Gastroesophageal sphincter (tissue), 4 donors: ENCODE measurements at regions not wholly inside any gene's neighbourhood (a gene's known extent, or its start where the extent isn't known, plus 50 kb on each side); places are given as distances from the start of the nearest gene placed in this dataset.

Source experiments
- ATAC-seq: fragments of 150-250 bp; one replicate; pipeline ENCODE4 v1.9.1; 2016; ENCODE audit warnings: mild to moderate bottlenecking, moderate library complexity
- H3K27ac ChIP-seq, 4 donors: fragments of 200-600 bp; sonication (generic) in 3 of 4; 1 replicate in 3 of 4; 2 replicates in 1 of 4; pipeline ENCODE4 v1.5.1; 2016 to 2019
- H3K27me3 ChIP-seq: fragments of 200-600 bp; sonication (generic); one replicate; pipeline ENCODE4 v1.5.1; 2019
- H3K36me3 ChIP-seq, 2 donors: fragments of 200-600 bp; sonication (generic); one replicate each; pipeline ENCODE4 v1.5.1; 2019; ENCODE audit warnings: control low read depth in 1 of 2
- H3K4me1 ChIP-seq, 3 donors: fragments of 200-600 bp; sonication (generic); 1 replicate in 2 of 3; 2 replicates in 1 of 3; pipeline ENCODE4 v1.5.1; 2016 to 2019; ENCODE audit warnings: control low read depth in 2 of 3
- H3K4me3 ChIP-seq, 2 donors: fragments of 200-600 bp; sonication (generic); one replicate each; pipeline ENCODE4 v1.5.1; 2019; ENCODE audit warnings: mild to moderate bottlenecking in 1 of 2, moderate library complexity in 1 of 2
- H3K9me3 ChIP-seq, 3 donors: fragments of 200-600 bp; sonication (generic); one replicate each; pipeline ENCODE4 v1.5.1; 2017 to 2019; ENCODE audit warnings: control low read depth in 2 of 3
- CTCF ChIP-seq, 4 experiments: fragments of 200-600 bp in 2 of 4; fragments of 450-650 bp in 2 of 4; sonication (generic) in 1 of 4; IDR thresholded peaks; one replicate each; pipeline ENCODE4 v1.5.1; 2017 to 2019; ENCODE audit warnings: antibody characterized with exemption in 4 of 4, mild to moderate bottlenecking in 2 of 4, moderate library complexity in 2 of 4
- EP300 ChIP-seq: sonication (generic); formaldehyde crosslinking; IDR thresholded peaks from one replicate; pipeline ENCODE4 v1.6.1; 2017; ENCODE audit warnings: antibody characterized with exemption, mild to moderate bottlenecking
- POLR2A ChIP-seq, 2 donors: fragments of 450-650 bp; IDR thresholded peaks; one replicate each; pipeline ENCODE4 v1.6.1; 2017; ENCODE audit warnings: antibody characterized with exemption in 2 of 2, mild to moderate bottlenecking in 2 of 2, moderate library complexity in 1 of 2
- POLR2AphosphoS5 ChIP-seq: sonication (generic); formaldehyde crosslinking; IDR thresholded peaks from one replicate; pipeline ENCODE4 v1.6.1; 2017; ENCODE audit warnings: antibody characterized with exemption
- WGBS, 2 donors: methylation state at CpG; one replicate each; pipeline ENCODE4 v1.1.5; 2018; ENCODE audit warnings: low coverage in 1 of 2; 5-methylcytosine and 5-hydroxymethylcytosine counted together
- small RNA-seq, 4 donors: library from RNA; depleted of rRNA; stranded (forward); fragments of <200 nt; gene quantifications; one replicate each; pipeline ENCODE3, GENCODE V24; 2016

DNA sequence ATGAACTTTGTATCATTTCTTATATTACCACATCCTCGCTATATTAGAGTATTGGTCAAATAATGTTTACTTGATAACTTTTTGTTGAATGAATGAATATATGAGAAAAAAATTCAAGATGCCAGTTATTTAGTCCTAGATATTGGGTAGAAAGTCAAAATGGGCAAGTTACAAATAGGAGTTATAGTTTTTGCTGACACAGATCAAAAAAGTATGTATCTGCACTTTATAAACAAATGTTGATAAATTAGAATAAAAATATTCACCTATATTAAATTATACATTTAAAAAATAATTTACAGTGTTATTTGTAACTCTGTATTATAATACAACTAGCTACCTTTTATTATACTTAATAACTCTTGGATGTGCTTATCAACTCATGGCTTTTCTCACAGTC lies 57.8 kb upstream of the NDST4 start:
- WGBS, 2 donors = 63 to 71% methylated on average over 1 of the region's 1 CpG
- no peaks in the 10 kb centered on the region for H3K9me3 ChIP-seq
- no peaks in the 10 kb centered on the region for H3K27me3 ChIP-seq
- no peaks in the 10 kb centered on the region for H3K4me1 ChIP-seq
- H3K27ac ChIP-seq = no peak overlapping the region
- no peak for TF ChIP-seq EP300
- no peak for TF ChIP-seq CTCF (IDR thresholded peaks at IDR 0.05)
- TF ChIP-seq POLR2A (IDR thresholded peaks at IDR 0.05) = no peak
- no peak for TF ChIP-seq POLR2AphosphoS5
- no peaks in the 10 kb centered on the region for H3K36me3 ChIP-seq
- no peak for ATAC-seq
- no peak overlapping the region for H3K4me3 ChIP-seq

DNA sequence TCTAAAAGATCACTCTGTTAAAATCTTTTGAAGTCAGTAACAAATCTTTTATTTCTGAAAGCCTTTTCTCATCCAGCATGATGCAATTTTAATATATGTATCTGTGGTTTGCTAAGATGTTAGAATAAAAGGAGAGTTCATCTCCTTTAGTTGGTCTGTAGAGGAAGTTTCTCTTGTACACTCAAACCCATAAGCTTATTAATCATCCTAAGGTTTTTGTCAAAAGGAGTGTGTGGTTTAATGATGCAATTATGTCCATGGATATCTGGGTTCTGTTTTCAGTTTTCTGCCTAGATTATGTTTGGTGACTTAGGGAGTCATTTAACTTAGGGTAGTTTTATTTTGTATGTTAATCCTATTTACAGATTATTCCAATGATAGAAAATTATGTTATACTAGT lies 52.1 kb upstream of the NDST4 start:
- Histone ChIP-seq H3K27ac (no peak overlapping the region), H3K36me3 (no peaks in the 10 kb centered on the region), H3K27me3 (no peaks in the 10 kb centered on the region), H3K4me1 (no peaks in the 10 kb centered on the region), H3K9me3 (no peaks in the 10 kb centered on the region), H3K4me3 (no peak overlapping the region)
- TF ChIP-seq CTCF (IDR thresholded peaks at IDR 0.05) (no peak), POLR2AphosphoS5 (no peak), EP300 (no peak), POLR2A (IDR thresholded peaks at IDR 0.05) (no peak)
- no peak for ATAC-seq

Small RNA genes lying in the stretch of these regions (small RNA-seq; reads per million reads assigned to genes)
- gene RNU6-119P = 0 reads per million in 4 donors
